Nephron (organoid): ENCODE measurements at regions not wholly inside any gene's neighbourhood (a gene's known extent, or its start where the extent isn't known, plus 50 kb on each side); places are given as distances from the start of the nearest gene placed in this dataset.

Experiments
- H3K27ac Mint-ChIP-seq, 3 experiments: 2 replicates each; pipeline ENCODE4 v1.8.0; 2020; ENCODE audit warnings: mixed read lengths in 3 of 3, mild to moderate bottlenecking in 2 of 3, moderate library complexity in 1 of 3
- H3K27me3 Mint-ChIP-seq: 2 replicates; pipeline ENCODE4 v1.8.0; 2021; ENCODE audit warnings: low read depth, mild to moderate bottlenecking, moderate library complexity, mixed read lengths
- H3K36me3 Mint-ChIP-seq: 2 replicates; pipeline ENCODE4 v1.8.0; 2020; ENCODE audit warnings: low read depth, mixed read lengths
- H3K4me1 Mint-ChIP-seq: 2 replicates; pipeline ENCODE4 v1.8.0; 2020; ENCODE audit warnings: mixed read lengths
- H3K4me3 Mint-ChIP-seq, 3 experiments: 2 replicates each; pipeline ENCODE4 v1.8.0; 2020; ENCODE audit warnings: mild to moderate bottlenecking in 3 of 3, mixed read lengths in 3 of 3, moderate library complexity in 2 of 3
- H3K9me3 Mint-ChIP-seq: 2 replicates; pipeline ENCODE4 v1.8.0; 2020; ENCODE audit warnings: mixed read lengths
- TF ChIP-seq, protein P1 (sequence below), 3 experiments: fragments of 200-600 bp; sonication (generic); IDR thresholded peaks; one replicate each; pipeline ENCODE4 v1.5.0; 2021; ENCODE audit warnings: antibody characterized with exemption in 3 of 3; ENCODE audit not compliant: unreplicated experiment in 3 of 3

GRCh38 chr12:58066296-58066695 is 124.9 kb downstream of the ATP23 start:
- Mint-ChIP-seq H3K4me1 (peaks cover 40% of the 10 kb centered on the region), H3K27ac (peak overlapping the region in 1 of 3 experiments; percentile 18), H3K4me3 (no peak overlapping the region), H3K36me3 (no peaks in the 10 kb centered on the region), H3K27me3 (no peaks in the 10 kb centered on the region), H3K9me3 (peaks cover 11% of the 10 kb centered on the region)
- TF ChIP-seq, protein P1, sequence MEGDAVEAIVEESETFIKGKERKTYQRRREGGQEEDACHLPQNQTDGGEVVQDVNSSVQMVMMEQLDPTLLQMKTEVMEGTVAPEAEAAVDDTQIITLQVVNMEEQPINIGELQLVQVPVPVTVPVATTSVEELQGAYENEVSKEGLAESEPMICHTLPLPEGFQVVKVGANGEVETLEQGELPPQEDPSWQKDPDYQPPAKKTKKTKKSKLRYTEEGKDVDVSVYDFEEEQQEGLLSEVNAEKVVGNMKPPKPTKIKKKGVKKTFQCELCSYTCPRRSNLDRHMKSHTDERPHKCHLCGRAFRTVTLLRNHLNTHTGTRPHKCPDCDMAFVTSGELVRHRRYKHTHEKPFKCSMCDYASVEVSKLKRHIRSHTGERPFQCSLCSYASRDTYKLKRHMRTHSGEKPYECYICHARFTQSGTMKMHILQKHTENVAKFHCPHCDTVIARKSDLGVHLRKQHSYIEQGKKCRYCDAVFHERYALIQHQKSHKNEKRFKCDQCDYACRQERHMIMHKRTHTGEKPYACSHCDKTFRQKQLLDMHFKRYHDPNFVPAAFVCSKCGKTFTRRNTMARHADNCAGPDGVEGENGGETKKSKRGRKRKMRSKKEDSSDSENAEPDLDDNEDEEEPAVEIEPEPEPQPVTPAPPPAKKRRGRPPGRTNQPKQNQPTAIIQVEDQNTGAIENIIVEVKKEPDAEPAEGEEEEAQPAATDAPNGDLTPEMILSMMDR (IDR thresholded peaks at IDR 0.05; ENCODE audit: unreplicated experiment in 3 of 3): no peak

- no peak overlapping the region for H3K4me3 Mint-ChIP-seq
- H3K27ac Mint-ChIP-seq: no peak overlapping the region
- H3K36me3 Mint-ChIP-seq: no peaks in the 10 kb centered on the region
- H3K27me3 Mint-ChIP-seq: no peaks in the 10 kb centered on the region
- TF ChIP-seq, protein P1 (IDR thresholded peaks at IDR 0.05; ENCODE audit: unreplicated experiment in 3 of 3): no peak
- H3K4me1 Mint-ChIP-seq: peaks cover 40% of the 10 kb centered on the region
- peaks cover 9% of the 10 kb centered on the region for H3K9me3 Mint-ChIP-seq
Measured at GRCh38 chr12:58067610-58068387, 126.4 kb downstream of the ATP23 start.

- H3K9me3 Mint-ChIP-seq: peaks cover 9% of the 10 kb centered on the region
- H3K27me3 Mint-ChIP-seq: no peaks in the 10 kb centered on the region
- H3K36me3 Mint-ChIP-seq: no peaks in the 10 kb centered on the region
- TF ChIP-seq, protein P1 (IDR thresholded peaks at IDR 0.05; ENCODE audit: unreplicated experiment in 3 of 3): no peak
- peaks cover 40% of the 10 kb centered on the region for H3K4me1 Mint-ChIP-seq
- peak overlapping the region; percentile 44 to 74 (median 58) for H3K27ac Mint-ChIP-seq
- H3K4me3 Mint-ChIP-seq: no peak overlapping the region
Measured at GRCh38 chr12:58068706-58069105, 127.3 kb downstream of the ATP23 start.

DNA sequence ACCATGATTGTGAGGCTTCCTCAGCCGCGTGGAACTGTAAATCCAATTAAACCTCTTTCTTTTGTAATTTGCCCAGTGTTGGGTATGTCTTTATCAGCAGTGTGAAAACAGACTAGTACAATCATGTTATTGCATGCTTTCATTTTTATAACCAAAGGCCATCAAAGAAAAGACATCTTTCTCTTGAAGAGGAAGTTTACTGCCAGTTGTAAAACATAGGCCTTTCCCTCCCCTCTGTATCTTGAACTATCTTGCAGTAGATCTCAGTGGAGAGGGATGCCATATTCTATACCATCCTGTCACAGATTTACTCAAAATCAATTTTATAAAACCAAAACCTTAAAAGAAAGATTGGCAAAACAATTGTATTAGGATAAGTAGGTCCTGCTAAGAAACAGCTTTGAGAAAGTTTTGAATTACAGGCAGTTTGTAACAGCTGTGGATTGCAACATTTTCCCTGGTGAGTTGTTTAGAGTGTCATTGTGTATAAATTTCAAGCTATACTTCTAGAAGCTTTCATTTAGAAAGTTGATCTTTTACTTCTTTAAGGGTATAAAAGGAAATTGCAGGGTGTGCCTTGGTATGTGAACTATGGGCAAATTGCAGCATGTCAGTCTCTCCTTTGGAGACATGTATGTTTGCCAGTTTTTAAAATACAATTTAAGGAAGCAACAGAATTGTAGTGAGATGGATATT is 128.0 kb downstream of the ATP23 start:
- H3K4me3 Mint-ChIP-seq: peak overlapping the region in 1 of 3 experiments; percentile 34
- TF ChIP-seq, protein P1 (IDR thresholded peaks at IDR 0.05; ENCODE audit: unreplicated experiment in 3 of 3): no peak
- no peaks in the 10 kb centered on the region for H3K27me3 Mint-ChIP-seq
- H3K4me1 Mint-ChIP-seq: peaks cover 40% of the 10 kb centered on the region
- H3K9me3 Mint-ChIP-seq: peaks cover 15% of the 10 kb centered on the region
- H3K27ac Mint-ChIP-seq: peak overlapping the region; percentile 44 to 74 (median 58)
- H3K36me3 Mint-ChIP-seq: no peaks in the 10 kb centered on the region

DNA sequence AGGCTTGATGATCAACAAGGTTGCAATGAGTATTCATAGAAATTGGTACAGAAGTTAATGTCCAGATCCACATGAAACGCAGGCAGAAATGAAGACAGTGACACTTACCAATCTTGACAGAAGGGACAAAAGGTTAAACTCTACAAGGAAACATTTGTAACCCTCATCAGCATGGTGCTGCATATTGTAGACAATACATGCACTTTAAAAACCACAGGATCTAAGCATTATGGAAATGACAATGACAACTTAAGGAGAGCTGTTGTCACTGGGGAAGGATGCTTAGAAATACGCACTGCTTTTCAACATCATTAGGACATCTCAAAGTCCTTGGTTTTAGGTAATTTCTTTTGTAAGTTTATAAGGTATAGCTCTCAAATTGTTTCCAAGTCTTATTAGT is 130.6 kb downstream of the ATP23 start:
- Mint-ChIP-seq H3K36me3 (no peaks in the 10 kb centered on the region), H3K4me3 (no peak overlapping the region), H3K9me3 (peaks cover 15% of the 10 kb centered on the region), H3K4me1 (peaks cover 21% of the 10 kb centered on the region), H3K27ac (no peak overlapping the region), H3K27me3 (no peaks in the 10 kb centered on the region)
- TF ChIP-seq, protein P1 (IDR thresholded peaks at IDR 0.05; ENCODE audit: unreplicated experiment in 3 of 3): no peak
